ENCODE measurements at regions not wholly inside any gene's neighbourhood (a gene's known extent, or its start where the extent isn't known, plus 50 kb on each side); places are given as distances from the start of the nearest gene placed in this dataset.

DNA sequence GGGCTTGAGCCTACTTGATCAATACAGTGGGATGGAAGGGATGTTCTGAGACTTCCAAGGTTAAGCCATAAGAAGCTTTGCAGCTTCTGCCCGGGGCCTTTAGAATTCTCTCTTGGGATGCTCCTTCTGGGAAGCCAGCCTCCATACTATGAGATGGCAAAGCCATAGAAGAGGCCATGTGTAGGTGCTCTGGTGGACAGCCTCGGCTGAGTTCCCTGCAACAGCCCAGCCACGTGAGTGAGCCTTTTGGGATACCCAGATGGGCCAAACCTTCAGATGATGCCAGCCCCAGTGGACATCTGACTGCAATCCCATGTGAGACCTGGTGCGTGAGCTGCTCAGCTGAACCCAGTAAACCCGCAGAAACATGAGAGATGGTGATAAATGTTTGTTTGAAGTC is 370.6 kb downstream of the RPS24 start:
- TF ChIP-seq, protein P1, sequence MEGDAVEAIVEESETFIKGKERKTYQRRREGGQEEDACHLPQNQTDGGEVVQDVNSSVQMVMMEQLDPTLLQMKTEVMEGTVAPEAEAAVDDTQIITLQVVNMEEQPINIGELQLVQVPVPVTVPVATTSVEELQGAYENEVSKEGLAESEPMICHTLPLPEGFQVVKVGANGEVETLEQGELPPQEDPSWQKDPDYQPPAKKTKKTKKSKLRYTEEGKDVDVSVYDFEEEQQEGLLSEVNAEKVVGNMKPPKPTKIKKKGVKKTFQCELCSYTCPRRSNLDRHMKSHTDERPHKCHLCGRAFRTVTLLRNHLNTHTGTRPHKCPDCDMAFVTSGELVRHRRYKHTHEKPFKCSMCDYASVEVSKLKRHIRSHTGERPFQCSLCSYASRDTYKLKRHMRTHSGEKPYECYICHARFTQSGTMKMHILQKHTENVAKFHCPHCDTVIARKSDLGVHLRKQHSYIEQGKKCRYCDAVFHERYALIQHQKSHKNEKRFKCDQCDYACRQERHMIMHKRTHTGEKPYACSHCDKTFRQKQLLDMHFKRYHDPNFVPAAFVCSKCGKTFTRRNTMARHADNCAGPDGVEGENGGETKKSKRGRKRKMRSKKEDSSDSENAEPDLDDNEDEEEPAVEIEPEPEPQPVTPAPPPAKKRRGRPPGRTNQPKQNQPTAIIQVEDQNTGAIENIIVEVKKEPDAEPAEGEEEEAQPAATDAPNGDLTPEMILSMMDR (IDR thresholded peaks at IDR 0.05): no peak
- no peak for TF ChIP-seq ZFX (IDR thresholded peaks at IDR 0.05; ENCODE audit: borderline replicate concordance)

All from 22Rv1 (cell line).